H9 (cell line): ENCODE measurements at regions not wholly inside any gene's neighbourhood (a gene's known extent, or its start where the extent isn't known, plus 50 kb on each side); places are given as distances from the start of the nearest gene placed in this dataset.

Source experiments
- DNase-seq: peaks from one replicate; pipeline ENCODE4 v3.0.0-alpha.2; 2017
- H2AFZ ChIP-seq: one replicate; pipeline ENCODE4 v1.6.1; 2013; ENCODE audit warnings: mild to moderate bottlenecking, low read length, control low read depth, moderate library complexity
- H2AK5ac ChIP-seq: 2 replicates; pipeline ENCODE4 v1.6.1; 2013; ENCODE audit warnings: low read length, control low read depth, mixed read lengths; ENCODE audit not compliant: insufficient read length
- H2BK120ac ChIP-seq: one replicate; pipeline ENCODE4 v1.6.1; 2013; ENCODE audit warnings: low read depth, mild to moderate bottlenecking, low read length, control low read depth, inconsistent platforms; ENCODE audit not compliant: poor library complexity, severe bottlenecking
- H2BK12ac ChIP-seq: 2 replicates; pipeline ENCODE4 v1.6.1; 2013; ENCODE audit warnings: low read length, control low read depth, mixed read lengths, low read depth; ENCODE audit not compliant: insufficient read length
- H2BK15ac ChIP-seq: 2 replicates; pipeline ENCODE4 v1.6.1; 2013; ENCODE audit warnings: low read depth, low read length, control low read depth
- H2BK20ac ChIP-seq: one replicate; pipeline ENCODE4 v1.6.1; 2013; ENCODE audit warnings: low read depth, mild to moderate bottlenecking, low read length, control low read depth, inconsistent platforms; ENCODE audit not compliant: poor library complexity, severe bottlenecking
- H2BK5ac ChIP-seq: 2 replicates; pipeline ENCODE4 v1.6.1; 2013; ENCODE audit warnings: low read length, control low read depth, mixed read lengths; ENCODE audit not compliant: insufficient read length
- H3K14ac ChIP-seq: 2 replicates; pipeline ENCODE4 v1.6.1; 2013; ENCODE audit warnings: low read length, control low read depth; ENCODE audit not compliant: insufficient read depth
- H3K18ac ChIP-seq: 2 replicates; pipeline ENCODE4 v1.6.1; 2013; ENCODE audit warnings: low read depth, mild to moderate bottlenecking, mixed read lengths, low read length, control low read depth; ENCODE audit not compliant: insufficient read length
- H3K23ac ChIP-seq: 2 replicates; pipeline ENCODE4 v1.6.1; 2013; ENCODE audit warnings: low read length, control low read depth, mixed read lengths, low read depth; ENCODE audit not compliant: insufficient read length
- H3K23me2 ChIP-seq: 2 replicates; pipeline ENCODE4 v1.6.1; 2013; ENCODE audit warnings: low read depth, mild to moderate bottlenecking, mixed read lengths, low read length, control low read depth; ENCODE audit not compliant: insufficient read length, poor library complexity, severe bottlenecking
- H3K27ac ChIP-seq: 2 replicates; pipeline ENCODE4 v1.5.1; 2013; ENCODE audit warnings: low read length, control low read depth, mixed read lengths, low read depth; ENCODE audit not compliant: insufficient read length
- H3K27me3 ChIP-seq: 2 replicates; pipeline ENCODE4 v1.6.1; 2013; ENCODE audit warnings: low read length, control low read depth, inconsistent platforms; ENCODE audit not compliant: insufficient read depth
- H3K4ac ChIP-seq: 2 replicates; pipeline ENCODE4 v1.6.1; 2013; ENCODE audit warnings: low read depth, mild to moderate bottlenecking, control low read depth, inconsistent platforms, low read length, moderate library complexity
- H3K4me1 ChIP-seq: 2 replicates; pipeline ENCODE4 v1.6.1; 2013; ENCODE audit warnings: low read length, control low read depth, inconsistent platforms; ENCODE audit not compliant: insufficient read depth
- H3K4me2 ChIP-seq: 2 replicates; pipeline ENCODE4 v1.6.1; 2013; ENCODE audit warnings: low read length, control low read depth, mixed read lengths; ENCODE audit not compliant: insufficient read length, insufficient read depth
- H3K56ac ChIP-seq: 2 replicates; pipeline ENCODE4 v1.6.1; 2013; ENCODE audit warnings: low read depth, mild to moderate bottlenecking, mixed read lengths, low read length, control low read depth; ENCODE audit not compliant: insufficient read length
- H3K79me1 ChIP-seq: 2 replicates; pipeline ENCODE4 v1.6.1; 2013; ENCODE audit warnings: low read depth, mild to moderate bottlenecking, moderate library complexity, low read length, control low read depth, inconsistent platforms; ENCODE audit not compliant: insufficient read depth, poor library complexity, severe bottlenecking
- H3K79me2 ChIP-seq: 2 replicates; pipeline ENCODE4 v1.6.1; 2013; ENCODE audit warnings: low read length, control low read depth, inconsistent platforms; ENCODE audit not compliant: insufficient read depth
- H3K9ac ChIP-seq: 2 replicates; pipeline ENCODE4 v1.6.1; 2013; ENCODE audit warnings: low read length, control low read depth, mixed read lengths; ENCODE audit not compliant: insufficient read length; ENCODE audit errors: extremely low read depth
- H3K9me3 ChIP-seq: one replicate; pipeline ENCODE4 v1.6.1; 2013; ENCODE audit warnings: low read depth, low read length, inconsistent platforms; ENCODE audit not compliant: control insufficient read depth
- H3T11ph ChIP-seq: one replicate; pipeline ENCODE4 v1.6.1; 2013; ENCODE audit warnings: mild to moderate bottlenecking, low read length, control low read depth, inconsistent platforms
- H4K20me1 ChIP-seq: one replicate; pipeline ENCODE4 v1.6.1; 2013; ENCODE audit not compliant: control insufficient read depth, insufficient read length, insufficient read depth
- H4K5ac ChIP-seq: 2 replicates; pipeline ENCODE4 v1.6.1; 2013; ENCODE audit warnings: low read depth, mild to moderate bottlenecking, mixed read lengths, low read length, control low read depth; ENCODE audit not compliant: insufficient read length
- H4K8ac ChIP-seq: replicated peaks from 2 replicates; pipeline ENCODE4 v1.6.1; 2013; ENCODE audit warnings: low read length, control low read depth, mixed read lengths, low read depth; ENCODE audit not compliant: insufficient read length
- H4K91ac ChIP-seq: 2 replicates; pipeline ENCODE4 v1.6.1; 2013; ENCODE audit warnings: low read depth, mild to moderate bottlenecking, moderate library complexity, mixed read lengths, low read length, control low read depth; ENCODE audit not compliant: insufficient read length
- H3K27ac Mint-ChIP-seq, 3 experiments: 2 replicates in 2 of 3; 3 replicates in 1 of 3; pipeline ENCODE4 v1.8.0; 2020 to 2021; ENCODE audit warnings: mixed read lengths in 3 of 3, mild to moderate bottlenecking in 1 of 3, moderate library complexity in 1 of 3
- H3K27me3 Mint-ChIP-seq: 2 replicates; pipeline ENCODE4 v1.8.0; 2021; ENCODE audit warnings: low read depth, mild to moderate bottlenecking, moderate library complexity, mixed read lengths
- H3K36me3 Mint-ChIP-seq, 3 experiments: 2 replicates in 2 of 3; 3 replicates in 1 of 3; pipeline ENCODE4 v1.8.0; 2020 to 2021; ENCODE audit warnings: low read depth in 3 of 3, mixed read lengths in 3 of 3; ENCODE audit not compliant: insufficient read depth in 1 of 3
- H3K4me1 Mint-ChIP-seq, 2 experiments: 2 replicates each; pipeline ENCODE4 v1.8.0; 2020; ENCODE audit warnings: mixed read lengths in 2 of 2
- H3K4me3 Mint-ChIP-seq, 2 experiments: 2 replicates in 1 of 2; 3 replicates in 1 of 2; pipeline ENCODE4 v1.8.0; 2020 to 2021; ENCODE audit warnings: mild to moderate bottlenecking in 2 of 2, mixed read lengths in 2 of 2, moderate library complexity in 1 of 2
- H3K9me3 Mint-ChIP-seq, 2 experiments: 2 replicates in 1 of 2; 3 replicates in 1 of 2; pipeline ENCODE4 v1.8.0; 2020; ENCODE audit warnings: mild to moderate bottlenecking in 2 of 2, mixed read lengths in 2 of 2, moderate library complexity in 1 of 2
- WGBS: extraction: QIAGEN DNeasy Blood & Tissue Kit; methylation state at CpG from one replicate; pipeline ENCODE4 v1.1.7; 2013; ENCODE audit warnings: missing lambda C conversion rate, low lambda C conversion rate, mixed read lengths; ENCODE audit not compliant: insufficient read length; ENCODE audit errors: extremely low coverage; 5-methylcytosine and 5-hydroxymethylcytosine counted together
- TF ChIP-seq, protein P1 (sequence below): fragments of 200-600 bp; sonication (generic); conservative IDR thresholded peaks from 3 replicates; pipeline ENCODE4 v1.8.0; 2021; ENCODE audit warnings: antibody characterized with exemption, mild to moderate bottlenecking

DNA sequence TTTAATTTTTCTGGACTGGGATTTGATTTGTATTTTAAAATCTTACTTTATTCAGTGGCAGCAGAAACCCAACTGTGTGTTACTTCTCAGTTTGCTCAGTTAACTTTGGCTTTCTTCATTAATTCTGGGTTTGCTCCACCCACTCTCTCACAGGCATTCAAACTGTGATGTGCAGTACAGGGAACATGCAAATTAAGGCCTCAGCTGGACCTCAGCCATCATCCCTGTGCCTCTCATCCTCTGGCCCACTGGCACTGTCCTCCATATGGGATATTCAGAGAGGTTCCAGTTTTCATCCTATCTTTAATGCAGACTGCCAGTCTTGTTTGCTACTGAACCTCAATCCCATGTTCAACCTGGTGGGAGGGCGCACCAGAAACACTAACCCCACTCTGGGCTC lies 743.4 kb upstream of the IGFBP3 start:
- Histone ChIP-seq H3K14ac (no peak overlapping the region), H3K56ac (no peak overlapping the region), H3K4me2 (no peak overlapping the region), H3K9me3 (no peaks in the 10 kb centered on the region), H4K8ac (no peak overlapping the region), H2BK20ac (no peak overlapping the region), H2AFZ (no peak overlapping the region), H2BK15ac (no peak overlapping the region), H3K79me2 (no peaks in the 10 kb centered on the region), H3K27me3 (no peaks in the 10 kb centered on the region), H2BK12ac (no peak overlapping the region), H3K4me1 (no peaks in the 10 kb centered on the region), H3K23ac (no peak overlapping the region), H3K79me1 (no peaks in the 10 kb centered on the region), H2AK5ac (no peak overlapping the region), H4K91ac (no peak overlapping the region), H2BK120ac (no peak overlapping the region), H2BK5ac (no peak overlapping the region), H4K5ac (no peak overlapping the region), H3K18ac (no peak overlapping the region), H3K23me2 (no peaks in the 10 kb centered on the region), H3T11ph (no peak overlapping the region), H4K20me1 (no peaks in the 10 kb centered on the region), H3K4ac (no peak overlapping the region), H3K27ac (no peak overlapping the region), H3K9ac (no peak overlapping the region)
- Mint-ChIP-seq H3K27me3 (no peaks in the 10 kb centered on the region; the same call in 1 of the 2 replicates), H3K9me3 (peaks cover 15 to 18% of the 10 kb centered on the region in 2 experiments), H3K27ac (no peak overlapping the region), H3K4me3 (no peak overlapping the region), H3K36me3 (peaks cover 4 to 26% (median 9%) of the 10 kb centered on the region in 3 experiments; a peak in 5 of 7 replicates), H3K4me1 (peaks cover 11 to 14% of the 10 kb centered on the region in 2 experiments)
- TF ChIP-seq, protein P1, sequence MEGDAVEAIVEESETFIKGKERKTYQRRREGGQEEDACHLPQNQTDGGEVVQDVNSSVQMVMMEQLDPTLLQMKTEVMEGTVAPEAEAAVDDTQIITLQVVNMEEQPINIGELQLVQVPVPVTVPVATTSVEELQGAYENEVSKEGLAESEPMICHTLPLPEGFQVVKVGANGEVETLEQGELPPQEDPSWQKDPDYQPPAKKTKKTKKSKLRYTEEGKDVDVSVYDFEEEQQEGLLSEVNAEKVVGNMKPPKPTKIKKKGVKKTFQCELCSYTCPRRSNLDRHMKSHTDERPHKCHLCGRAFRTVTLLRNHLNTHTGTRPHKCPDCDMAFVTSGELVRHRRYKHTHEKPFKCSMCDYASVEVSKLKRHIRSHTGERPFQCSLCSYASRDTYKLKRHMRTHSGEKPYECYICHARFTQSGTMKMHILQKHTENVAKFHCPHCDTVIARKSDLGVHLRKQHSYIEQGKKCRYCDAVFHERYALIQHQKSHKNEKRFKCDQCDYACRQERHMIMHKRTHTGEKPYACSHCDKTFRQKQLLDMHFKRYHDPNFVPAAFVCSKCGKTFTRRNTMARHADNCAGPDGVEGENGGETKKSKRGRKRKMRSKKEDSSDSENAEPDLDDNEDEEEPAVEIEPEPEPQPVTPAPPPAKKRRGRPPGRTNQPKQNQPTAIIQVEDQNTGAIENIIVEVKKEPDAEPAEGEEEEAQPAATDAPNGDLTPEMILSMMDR = no peak
- no peak for DNase-seq
- WGBS = no CpG with 5 or more reads among the region's 1 CpG
